ENCODE measurements at regions not wholly inside any gene's neighbourhood (a gene's known extent, or its start where the extent isn't known, plus 50 kb on each side); places are given as distances from the start of the nearest gene placed in this dataset.

GRCh38 chr14:75373616-75374015, 54.2 kb upstream of the JDP2 start:
- Histone ChIP-seq H4K91ac (ENCODE audit: low read depth, low read length) (no peak overlapping the region), H3K79me1 (ENCODE audit: low read length) (no peaks in the 10 kb centered on the region), H3K27ac (ENCODE audit: low read depth, low read length) (no peak overlapping the region), H3K4ac (ENCODE audit: low read depth, low read length) (no peak overlapping the region), H3K4me1 (ENCODE audit: control insufficient read depth in 1 of 2, insufficient read depth in 2 of 2, low read length in 2 of 2) (peaks cover 0 to 2% of the 10 kb centered on the region in 2 experiments), H4K12ac (ENCODE audit: low read depth, low read length) (no peak overlapping the region), H3K23ac (ENCODE audit: low read length) (no peak overlapping the region), H4K8ac (ENCODE audit: low read depth, low read length) (no peak overlapping the region), H3K79me2 (ENCODE audit: control insufficient read depth, insufficient read depth, low read length, poor library complexity) (no peaks in the 10 kb centered on the region), H2AK5ac (ENCODE audit: low read length) (no peak overlapping the region), H3K4me3 (ENCODE audit: low read depth, low read length) (no peak overlapping the region), H2BK5ac (ENCODE audit: low read depth, low read length, poor library complexity) (no peak overlapping the region), H3K36me3 (ENCODE audit: control insufficient read depth in 1 of 2, insufficient read depth in 2 of 2, low read length in 2 of 2) (no peaks in the 10 kb centered on the region), H2AFZ (ENCODE audit: insufficient read depth, low read length, poor library complexity) (no peak overlapping the region), H3K9me3 (ENCODE audit: insufficient read depth, low read depth, low read length) (peaks cover 1% of the 10 kb centered on the region), H3K14ac (ENCODE audit: low read length) (no peak overlapping the region), H2BK120ac (ENCODE audit: insufficient read depth, low read length, poor library complexity) (no peak overlapping the region), H3K9ac (ENCODE audit: low read length) (no peak overlapping the region), H3K27me3 (ENCODE audit: insufficient read depth, low read length) (no peaks in the 10 kb centered on the region), H3K18ac (ENCODE audit: low read length) (no peak overlapping the region), H3K4me2 (ENCODE audit: low read length) (no peak overlapping the region), H2BK12ac (ENCODE audit: low read length) (no peak overlapping the region)
- no CpG with 5 or more reads among the region's 1 CpG for WGBS (ENCODE audit: extremely low coverage, insufficient coverage, insufficient read length)
- peak in 1 of 2 donors; percentile 43 for DNase-seq

GRCh38 chr14:75374911-75375310, 52.9 kb upstream of the JDP2 start:
- Histone ChIP-seq H3K4ac (ENCODE audit: low read depth, low read length) (no peak overlapping the region), H4K12ac (ENCODE audit: low read depth, low read length) (no peak overlapping the region), H2BK12ac (ENCODE audit: low read length) (no peak overlapping the region), H3K79me2 (ENCODE audit: control insufficient read depth, insufficient read depth, low read length, poor library complexity) (no peaks in the 10 kb centered on the region), H2BK120ac (ENCODE audit: insufficient read depth, low read length, poor library complexity) (no peak overlapping the region), H2BK5ac (ENCODE audit: low read depth, low read length, poor library complexity) (no peak overlapping the region), H4K8ac (ENCODE audit: low read depth, low read length) (no peak overlapping the region), H3K27me3 (ENCODE audit: insufficient read depth, low read length) (no peaks in the 10 kb centered on the region), H3K36me3 (ENCODE audit: control insufficient read depth in 1 of 2, insufficient read depth in 2 of 2, low read length in 2 of 2) (no peaks in the 10 kb centered on the region), H3K14ac (ENCODE audit: low read length) (no peak overlapping the region), H2AK5ac (ENCODE audit: low read length) (no peak overlapping the region), H3K18ac (ENCODE audit: low read length) (no peak overlapping the region), H3K79me1 (ENCODE audit: low read length) (no peaks in the 10 kb centered on the region), H3K27ac (ENCODE audit: low read depth, low read length) (no peak overlapping the region), H3K4me1 (ENCODE audit: control insufficient read depth in 1 of 2, insufficient read depth in 2 of 2, low read length in 2 of 2) (peaks cover 0 to 2% of the 10 kb centered on the region in 2 experiments), H3K9ac (ENCODE audit: low read length) (no peak overlapping the region), H3K9me3 (ENCODE audit: insufficient read depth, low read depth, low read length) (peaks cover 1% of the 10 kb centered on the region), H3K23ac (ENCODE audit: low read length) (no peak overlapping the region), H2AFZ (ENCODE audit: insufficient read depth, low read length, poor library complexity) (no peak overlapping the region), H3K4me2 (ENCODE audit: low read length) (no peak overlapping the region), H4K91ac (ENCODE audit: low read depth, low read length) (no peak overlapping the region), H3K4me3 (ENCODE audit: low read depth, low read length) (no peak overlapping the region)
- WGBS (ENCODE audit: extremely low coverage, insufficient coverage, insufficient read length) = no CpG with 5 or more reads among the region's 1 CpG
- DNase-seq = no peak

GRCh38 chr14:75375983-75376382, 51.8 kb upstream of the JDP2 start:
- Histone ChIP-seq H2AFZ (ENCODE audit: insufficient read depth, low read length, poor library complexity) (no peak overlapping the region), H3K4me3 (ENCODE audit: low read depth, low read length) (no peak overlapping the region), H3K23ac (ENCODE audit: low read length) (no peak overlapping the region), H3K27me3 (ENCODE audit: insufficient read depth, low read length) (no peaks in the 10 kb centered on the region), H2BK120ac (ENCODE audit: insufficient read depth, low read length, poor library complexity) (no peak overlapping the region), H3K27ac (ENCODE audit: low read depth, low read length) (no peak overlapping the region), H4K91ac (ENCODE audit: low read depth, low read length) (no peak overlapping the region), H2AK5ac (ENCODE audit: low read length) (no peak overlapping the region), H4K8ac (ENCODE audit: low read depth, low read length) (no peak overlapping the region), H3K79me2 (ENCODE audit: control insufficient read depth, insufficient read depth, low read length, poor library complexity) (no peaks in the 10 kb centered on the region), H3K4me1 (ENCODE audit: control insufficient read depth in 1 of 2, insufficient read depth in 2 of 2, low read length in 2 of 2) (peaks cover 0 to 2% of the 10 kb centered on the region in 2 experiments), H3K14ac (ENCODE audit: low read length) (no peak overlapping the region), H2BK5ac (ENCODE audit: low read depth, low read length, poor library complexity) (no peak overlapping the region), H3K9ac (ENCODE audit: low read length) (no peak overlapping the region), H3K4me2 (ENCODE audit: low read length) (no peak overlapping the region), H2BK12ac (ENCODE audit: low read length) (no peak overlapping the region), H3K18ac (ENCODE audit: low read length) (no peak overlapping the region), H3K36me3 (ENCODE audit: control insufficient read depth in 1 of 2, insufficient read depth in 2 of 2, low read length in 2 of 2) (no peaks in the 10 kb centered on the region), H4K12ac (ENCODE audit: low read depth, low read length) (no peak overlapping the region), H3K4ac (ENCODE audit: low read depth, low read length) (no peak overlapping the region), H3K9me3 (ENCODE audit: insufficient read depth, low read depth, low read length) (peaks cover 1% of the 10 kb centered on the region), H3K79me1 (ENCODE audit: low read length) (no peaks in the 10 kb centered on the region)
- WGBS (ENCODE audit: extremely low coverage, insufficient coverage, insufficient read length) = no CpG with 5 or more reads among the region's 3 CpGs
- no peak for DNase-seq
